SJCRH30 (cell line): ENCODE measurements at regions not wholly inside any gene's neighbourhood (a gene's known extent, or its start where the extent isn't known, plus 50 kb on each side); places are given as distances from the start of the nearest gene placed in this dataset.

Experiments used
- DNase-seq, 2 experiments: peaks; one replicate each; pipeline ENCODE4 v3.0.0-alpha.2; 2015 to 2020
- H3K27ac ChIP-seq: fragments of 250-450 bp; sonication (Bioruptor Pico); 2 replicates; pipeline ENCODE4 v1.5.1; 2020; ENCODE audit warnings: mild to moderate bottlenecking, moderate library complexity
- H3K27me3 ChIP-seq: fragments of 250-450 bp; sonication (Bioruptor Pico); 2 replicates; pipeline ENCODE4 v1.5.1; 2020; ENCODE audit warnings: mild to moderate bottlenecking, moderate library complexity
- H3K36me3 ChIP-seq: fragments of 250-450 bp; sonication (Bioruptor Pico); 2 replicates; pipeline ENCODE4 v1.5.1; 2020; ENCODE audit warnings: mild to moderate bottlenecking, moderate library complexity
- H3K4me1 ChIP-seq: fragments of 250-450 bp; sonication (Bioruptor Pico); 2 replicates; pipeline ENCODE4 v1.5.1; 2020; ENCODE audit warnings: mild to moderate bottlenecking, moderate library complexity
- H3K4me3 ChIP-seq: fragments of 250-450 bp; sonication (Bioruptor Pico); 2 replicates; pipeline ENCODE4 v1.5.1; 2020; ENCODE audit warnings: mild to moderate bottlenecking, moderate library complexity
- H3K9me3 ChIP-seq: fragments of 250-450 bp; sonication (Bioruptor Pico); replicated peaks from 2 replicates; pipeline ENCODE4 v1.5.1; 2020; ENCODE audit warnings: mild to moderate bottlenecking, moderate library complexity

DNA sequence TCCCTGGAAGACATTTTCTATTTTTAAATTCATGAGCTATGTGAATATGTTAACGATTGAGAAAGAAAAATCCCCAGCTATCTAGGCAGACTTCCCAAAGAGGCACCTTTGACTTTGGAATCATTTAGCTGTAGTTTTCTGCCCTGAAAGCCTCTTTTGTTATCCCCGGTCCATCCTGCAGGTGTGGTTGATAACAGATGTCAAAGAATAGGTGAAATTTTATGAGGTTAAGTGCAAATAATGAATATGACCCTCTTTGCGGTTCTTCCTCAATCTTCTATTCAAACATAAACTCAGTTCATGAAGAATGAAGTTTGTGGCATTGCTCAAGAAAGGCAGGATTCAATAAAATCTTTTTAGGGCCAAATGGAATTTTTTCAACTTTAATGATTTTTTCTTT is 51.6 kb upstream of the ATP8B1 start:
- Histone ChIP-seq H3K27me3 (no peaks in the 10 kb centered on the region), H3K9me3 (no peaks in the 10 kb centered on the region), H3K4me3 (no peak overlapping the region), H3K27ac (no peak overlapping the region), H3K4me1 (no peaks in the 10 kb centered on the region), H3K36me3 (no peaks in the 10 kb centered on the region)
- DNase-seq, result no peak

- no peak overlapping the region for H3K27ac ChIP-seq
- no peak for DNase-seq
- H3K4me1 ChIP-seq, result no peaks in the 10 kb centered on the region
- H3K36me3 ChIP-seq, result no peaks in the 10 kb centered on the region
- no peaks in the 10 kb centered on the region for H3K9me3 ChIP-seq
- no peak overlapping the region for H3K4me3 ChIP-seq
- H3K27me3 ChIP-seq, result no peaks in the 10 kb centered on the region
Measured at GRCh38 chr18:57853864-57854263, 50.7 kb upstream of the ATP8B1 start.

GRCh38 chr18:57853133-57853532 is 50.0 kb upstream of the ATP8B1 start:
- H3K36me3 ChIP-seq, result no peaks in the 10 kb centered on the region
- H3K4me1 ChIP-seq, result no peaks in the 10 kb centered on the region
- H3K27ac ChIP-seq, result no peak overlapping the region
- no peak overlapping the region for H3K4me3 ChIP-seq
- no peaks in the 10 kb centered on the region for H3K9me3 ChIP-seq
- H3K27me3 ChIP-seq, result no peaks in the 10 kb centered on the region
- no peak for DNase-seq
